ENCODE measurements at regions not wholly inside any gene's neighbourhood (a gene's known extent, or its start where the extent isn't known, plus 50 kb on each side); places are given as distances from the start of the nearest gene placed in this dataset.

- DNase-seq (ENCODE audit: low read depth) = no peak
- FAIRE-seq = no peak
- H3K4me1 Mint-ChIP-seq (ENCODE audit: low read depth, unreplicated experiment) = no peaks in the 10 kb centered on the region
- H3K4me3 Mint-ChIP-seq (ENCODE audit: unreplicated experiment) = no peak overlapping the region
- no peaks in the 10 kb centered on the region for H3K36me3 ChIP-seq (ENCODE audit: insufficient read depth, low read length)
- H3K9me3 Mint-ChIP-seq (ENCODE audit: unreplicated experiment) = peaks cover 4% of the 10 kb centered on the region
- TF ChIP-seq CTCF (IDR thresholded peaks at IDR 0.05; ENCODE audit: insufficient read depth, low read depth, low read length) (no peak), EZH2 (IDR thresholded peaks at IDR 0.05; ENCODE audit: insufficient read depth, low read length) (no peak)
- no peak overlapping the region for H3K4me3 ChIP-seq (ENCODE audit: insufficient read depth, low read depth, low read length)
- H3K4me1 ChIP-seq (ENCODE audit: insufficient read depth, low read length) = no peaks in the 10 kb centered on the region
- no peaks in the 10 kb centered on the region for H3K9me3 ChIP-seq (ENCODE audit: insufficient read depth, low read depth, low read length)
- no peaks in the 10 kb centered on the region for H3K36me3 Mint-ChIP-seq (ENCODE audit: low read depth, unreplicated experiment)
- no peak overlapping the region for H3K27ac ChIP-seq (ENCODE audit: low read depth, low read length)
- no peaks in the 10 kb centered on the region for H3K27me3 ChIP-seq (ENCODE audit: insufficient read depth, low read length)
- H4K20me1 ChIP-seq (ENCODE audit: insufficient read depth, low read length) = no peaks in the 10 kb centered on the region
- no peak overlapping the region for H3K27ac Mint-ChIP-seq (ENCODE audit: unreplicated experiment)
- H3K79me2 ChIP-seq (ENCODE audit: insufficient read depth, low read length) = no peaks in the 10 kb centered on the region
- no peak overlapping the region for H2AFZ ChIP-seq (ENCODE audit: low read depth, low read length)
- H3K27me3 Mint-ChIP-seq (ENCODE audit: low read depth, unreplicated experiment) = no peaks in the 10 kb centered on the region
- no peak overlapping the region for H3K9ac ChIP-seq (ENCODE audit: low read length)
- H3K4me2 ChIP-seq (ENCODE audit: low read length) = no peak overlapping the region
These were observed 584.6 kb upstream of the ACVR2A start for GRCh38 chr2:147260241-147260640.

- H4K20me1 ChIP-seq (ENCODE audit: insufficient read depth, low read length) = no peaks in the 10 kb centered on the region
- H3K27me3 ChIP-seq (ENCODE audit: insufficient read depth, low read length) = no peaks in the 10 kb centered on the region
- H3K36me3 ChIP-seq (ENCODE audit: insufficient read depth, low read length) = no peaks in the 10 kb centered on the region
- TF ChIP-seq CTCF (IDR thresholded peaks at IDR 0.05; ENCODE audit: insufficient read depth, low read depth, low read length) (no peak), EZH2 (IDR thresholded peaks at IDR 0.05; ENCODE audit: insufficient read depth, low read length) (no peak)
- Mint-ChIP-seq H3K27ac (ENCODE audit: unreplicated experiment) (no peak overlapping the region), H3K4me3 (ENCODE audit: unreplicated experiment) (no peak overlapping the region), H3K9me3 (ENCODE audit: unreplicated experiment) (peaks cover 2% of the 10 kb centered on the region), H3K4me1 (ENCODE audit: low read depth, unreplicated experiment) (no peaks in the 10 kb centered on the region), H3K36me3 (ENCODE audit: low read depth, unreplicated experiment) (no peaks in the 10 kb centered on the region), H3K27me3 (ENCODE audit: low read depth, unreplicated experiment) (no peaks in the 10 kb centered on the region)
- no peaks in the 10 kb centered on the region for H3K9me3 ChIP-seq (ENCODE audit: insufficient read depth, low read depth, low read length)
- H3K4me2 ChIP-seq (ENCODE audit: low read length) = no peak overlapping the region
- H3K4me3 ChIP-seq (ENCODE audit: insufficient read depth, low read depth, low read length) = no peak overlapping the region
- no peak overlapping the region for H2AFZ ChIP-seq (ENCODE audit: low read depth, low read length)
- H3K4me1 ChIP-seq (ENCODE audit: insufficient read depth, low read length) = no peaks in the 10 kb centered on the region
- no peak overlapping the region for H3K27ac ChIP-seq (ENCODE audit: low read depth, low read length)
- FAIRE-seq (no peak), DNase-seq (ENCODE audit: low read depth) (no peak)
- no peaks in the 10 kb centered on the region for H3K79me2 ChIP-seq (ENCODE audit: insufficient read depth, low read length)
- no peak overlapping the region for H3K9ac ChIP-seq (ENCODE audit: low read length)
These were observed 589.0 kb upstream of the ACVR2A start for GRCh38 chr2:147255812-147256211.

- Histone ChIP-seq H3K4me2 (ENCODE audit: low read length) (no peak overlapping the region), H3K27me3 (ENCODE audit: insufficient read depth, low read length) (no peaks in the 10 kb centered on the region), H3K4me3 (ENCODE audit: insufficient read depth, low read depth, low read length) (no peak overlapping the region), H3K9ac (ENCODE audit: low read length) (no peak overlapping the region), H3K27ac (ENCODE audit: low read depth, low read length) (no peak overlapping the region), H3K36me3 (ENCODE audit: insufficient read depth, low read length) (no peaks in the 10 kb centered on the region), H3K79me2 (ENCODE audit: insufficient read depth, low read length) (no peaks in the 10 kb centered on the region), H4K20me1 (ENCODE audit: insufficient read depth, low read length) (no peaks in the 10 kb centered on the region), H3K9me3 (ENCODE audit: insufficient read depth, low read depth, low read length) (no peaks in the 10 kb centered on the region), H3K4me1 (ENCODE audit: insufficient read depth, low read length) (no peaks in the 10 kb centered on the region), H2AFZ (ENCODE audit: low read depth, low read length) (no peak overlapping the region)
- DNase-seq (ENCODE audit: low read depth) (no peak), FAIRE-seq (no peak)
- no peak for TF ChIP-seq CTCF (IDR thresholded peaks at IDR 0.05; ENCODE audit: insufficient read depth, low read depth, low read length)
- TF ChIP-seq EZH2 (IDR thresholded peaks at IDR 0.05; ENCODE audit: insufficient read depth, low read length) = no peak
- Mint-ChIP-seq H3K27me3 (ENCODE audit: low read depth, unreplicated experiment) (no peaks in the 10 kb centered on the region), H3K4me1 (ENCODE audit: low read depth, unreplicated experiment) (no peaks in the 10 kb centered on the region), H3K9me3 (ENCODE audit: unreplicated experiment) (peaks cover 2% of the 10 kb centered on the region), H3K27ac (ENCODE audit: unreplicated experiment) (no peak overlapping the region), H3K4me3 (ENCODE audit: unreplicated experiment) (no peak overlapping the region), H3K36me3 (ENCODE audit: low read depth, unreplicated experiment) (no peaks in the 10 kb centered on the region)
These were observed 594.0 kb upstream of the ACVR2A start for GRCh38 chr2:147250652-147251356.

All from astrocyte (in vitro differentiated cells and primary cell).